WTC11 (cell line): ENCODE measurements at regions not wholly inside any gene's neighbourhood (a gene's known extent, or its start where the extent isn't known, plus 50 kb on each side); places are given as distances from the start of the nearest gene placed in this dataset.

Source experiments
- ATAC-seq: fragments of 200-7000 bp; cut with Tn5 transposase; 2 replicates; pipeline ENCODE4 v1.10.0; 2021; ENCODE audit warnings: mild to moderate bottlenecking, moderate library complexity
- CTCF ChIA-PET: fragments of 300-600 bp; sonication (Branson Sonifier 250); formaldehyde crosslinking; loops from one replicate; lab custom pipeline; 2021; ENCODE audit warnings: antibody characterized with exemption; lab: Charles Lee
- POLR2A ChIA-PET: fragments of 350-600 bp; sonication (Branson Sonifier 250); formaldehyde crosslinking; loops from one replicate; lab custom pipeline; 2021; ENCODE audit warnings: antibody characterized with exemption; lab: Charles Lee
- DNase-seq: peaks from one replicate; pipeline ENCODE4 v3.0.0; 2021; ENCODE audit warnings: low spot score
- H3K27ac Mint-ChIP-seq: 2 replicates; pipeline ENCODE4 v1.8.0; 2021; ENCODE audit warnings: mixed read lengths
- H3K27me3 Mint-ChIP-seq: 2 replicates; pipeline ENCODE4 v1.8.0; 2021; ENCODE audit warnings: low read depth, mild to moderate bottlenecking, moderate library complexity, mixed read lengths
- H3K36me3 Mint-ChIP-seq: 2 replicates; pipeline ENCODE4 v1.8.0; 2021; ENCODE audit warnings: mixed read lengths
- H3K4me1 Mint-ChIP-seq: 2 replicates; pipeline ENCODE4 v1.8.0; 2022; ENCODE audit warnings: mixed read lengths
- H3K4me3 Mint-ChIP-seq: 2 replicates; pipeline ENCODE4 v1.8.0; 2021; ENCODE audit warnings: mild to moderate bottlenecking, moderate library complexity, mixed read lengths
- H3K9me3 Mint-ChIP-seq: 2 replicates; pipeline ENCODE4 v1.8.0; 2021; ENCODE audit warnings: mixed read lengths
- ATF1 ChIP-seq: sonication (generic); formaldehyde crosslinking; IDR thresholded peaks from 2 replicates; pipeline ENCODE4 v1.8.1; 2023; ENCODE audit warnings: mild to moderate bottlenecking, moderate library complexity, missing genetic modification reagents
- ATF6 ChIP-seq: sonication (generic); formaldehyde crosslinking; IDR thresholded peaks from 2 replicates; pipeline ENCODE4 v1.8.1; 2023; ENCODE audit warnings: mild to moderate bottlenecking, missing genetic modification reagents
- ELF4 ChIP-seq: sonication (generic); formaldehyde crosslinking; IDR thresholded peaks from 2 replicates; pipeline ENCODE4 v1.8.1; 2022; ENCODE audit warnings: low read depth, mild to moderate bottlenecking, moderate library complexity, missing genetic modification reagents
- EMX1 ChIP-seq: fragments of 250-450 bp; sonication (Bioruptor Pico); IDR thresholded peaks from 2 replicates; pipeline ENCODE4 v1.8.0; 2021; ENCODE audit warnings: mild to moderate bottlenecking
- FOXJ3 ChIP-seq: sonication (generic); formaldehyde crosslinking; IDR thresholded peaks from 2 replicates; pipeline ENCODE4 v1.9.0; 2021; ENCODE audit warnings: missing genetic modification reagents, mild to moderate bottlenecking, borderline replicate concordance
- FOXP1 ChIP-seq: sonication (generic); formaldehyde crosslinking; IDR thresholded peaks from 2 replicates; pipeline ENCODE4 v1.8.0; 2022; ENCODE audit warnings: missing genetic modification reagents, mild to moderate bottlenecking, moderate library complexity, borderline replicate concordance
- JAZF1 ChIP-seq: fragments of 250-450 bp; sonication (Bioruptor Pico); IDR thresholded peaks from 2 replicates; pipeline ENCODE4 v1.9.0; 2021; ENCODE audit warnings: moderate library complexity, mild to moderate bottlenecking, inconsistent platforms
- JUN ChIP-seq: sonication (generic); formaldehyde crosslinking; IDR thresholded peaks from 2 replicates; pipeline ENCODE4 v1.8.0; 2023; ENCODE audit warnings: mild to moderate bottlenecking, missing genetic modification reagents
- KAT7 ChIP-seq: sonication (generic); formaldehyde crosslinking; IDR thresholded peaks from 2 replicates; pipeline ENCODE4 v1.8.1; 2023; ENCODE audit warnings: missing genetic modification reagents, mild to moderate bottlenecking, borderline replicate concordance
- MXD4 ChIP-seq: fragments of 250-450 bp; sonication (Bioruptor Pico); IDR thresholded peaks from 2 replicates; pipeline ENCODE4 v1.8.0; 2021; ENCODE audit warnings: mild to moderate bottlenecking, moderate library complexity, borderline replicate concordance
- NR1H2 ChIP-seq: sonication (generic); formaldehyde crosslinking; IDR thresholded peaks from 2 replicates; pipeline ENCODE4 v1.9.0; 2021; ENCODE audit warnings: mild to moderate bottlenecking, moderate library complexity, missing genetic modification reagents
- OVOL2 ChIP-seq: fragments of 250-450 bp; sonication (Bioruptor Pico); IDR thresholded peaks from 2 replicates; pipeline ENCODE4 v1.9.0; 2021; ENCODE audit warnings: mild to moderate bottlenecking, borderline replicate concordance
- TCF7 ChIP-seq: sonication (generic); formaldehyde crosslinking; IDR thresholded peaks from 2 replicates; pipeline ENCODE4 v1.8.0; 2022; ENCODE audit warnings: mild to moderate bottlenecking, low read depth, missing genetic modification reagents, moderate library complexity
- TEAD1 ChIP-seq: sonication (generic); formaldehyde crosslinking; IDR thresholded peaks from 2 replicates; pipeline ENCODE4 v1.8.0; 2022; ENCODE audit warnings: mild to moderate bottlenecking, missing genetic modification reagents
- USF1 ChIP-seq: sonication (generic); formaldehyde crosslinking; IDR thresholded peaks from 2 replicates; pipeline ENCODE4 v1.8.0; 2022; ENCODE audit warnings: mild to moderate bottlenecking, missing genetic modification reagents
- USF2 ChIP-seq: sonication (generic); formaldehyde crosslinking; IDR thresholded peaks from 2 replicates; pipeline ENCODE4 v1.8.1; 2023; ENCODE audit warnings: mild to moderate bottlenecking, missing genetic modification reagents, moderate library complexity
- ZMAT4 ChIP-seq: fragments of 250-450 bp; sonication (Bioruptor Pico); IDR thresholded peaks from 2 replicates; pipeline ENCODE4 v1.9.0; 2021; ENCODE audit warnings: mild to moderate bottlenecking
- ZNF232 ChIP-seq: sonication (generic); formaldehyde crosslinking; IDR thresholded peaks from 2 replicates; pipeline ENCODE4 v1.8.0; 2022; ENCODE audit warnings: mild to moderate bottlenecking, missing genetic modification reagents
- ZNF263 ChIP-seq: sonication (generic); formaldehyde crosslinking; IDR thresholded peaks from 2 replicates; pipeline ENCODE4 v1.8.1; 2022; ENCODE audit warnings: low read depth, mild to moderate bottlenecking, moderate library complexity, missing genetic modification reagents
- ZNF532 ChIP-seq: fragments of 250-450 bp; sonication (Bioruptor Pico); IDR thresholded peaks from 2 replicates; pipeline ENCODE4 v1.9.0; 2021; ENCODE audit warnings: mild to moderate bottlenecking, borderline replicate concordance
- ZSCAN18 ChIP-seq: fragments of 250-450 bp; sonication (Bioruptor Pico); IDR thresholded peaks from 2 replicates; pipeline ENCODE4 v2.1.2; 2022; ENCODE audit warnings: mild to moderate bottlenecking, moderate library complexity
- TF ChIP-seq, protein P1 (sequence below): sonication (generic); formaldehyde crosslinking; IDR thresholded peaks from 2 replicates; pipeline ENCODE4 v1.8.1; 2022; ENCODE audit warnings: low read depth, mild to moderate bottlenecking, moderate library complexity, missing genetic modification reagents, borderline replicate concordance

DNA sequence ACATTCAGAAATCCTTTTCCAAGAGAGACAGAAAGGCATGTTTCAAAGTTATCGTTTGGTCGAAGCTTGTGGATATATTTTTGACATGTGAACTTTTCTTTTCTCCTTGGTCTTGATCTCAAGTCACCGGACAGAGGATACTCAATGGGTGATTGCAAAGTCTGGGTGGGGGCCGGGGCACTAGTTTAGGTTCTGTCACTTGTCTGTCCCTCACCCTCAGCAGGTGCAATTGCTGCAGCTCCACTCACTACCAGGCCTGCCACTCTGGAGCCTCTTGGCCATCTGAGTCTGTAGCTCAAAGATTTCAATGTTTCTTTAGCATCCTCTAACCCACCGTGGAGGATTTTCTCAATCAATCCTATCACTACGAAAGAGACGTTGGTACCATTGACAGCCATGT, 246.0 kb upstream of the C1orf174 start (continued):
- TF ChIP-seq ZNF532 (no peak), ELF4 (CRISPR knock-in tag) (no peak), ATF1 (CRISPR knock-in tag) (no peak)

DNA sequence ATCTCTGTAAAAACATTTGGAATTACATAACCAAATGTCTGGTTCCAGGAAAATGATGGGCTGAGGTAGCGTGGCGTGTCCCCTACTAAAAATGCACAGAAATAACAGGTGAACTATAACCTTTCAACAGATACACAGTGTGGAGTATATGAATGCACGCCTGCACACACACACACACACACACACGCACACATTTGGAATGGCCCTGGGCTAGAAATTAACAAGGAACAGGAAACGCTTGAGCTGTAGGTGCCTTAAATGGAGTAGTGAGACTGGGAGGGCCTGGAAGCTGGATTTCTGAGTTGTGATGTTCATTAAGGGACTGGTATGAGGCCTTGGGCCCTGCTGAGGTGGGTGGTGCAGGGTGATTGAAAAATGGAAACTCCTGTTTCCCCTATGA, 246.5 kb upstream of the C1orf174 start:
- ChIA-PET POLR2A (no interaction called here), CTCF (no interaction called here)
- H3K27ac Mint-ChIP-seq, result no peak overlapping the region
- H3K9me3 Mint-ChIP-seq, result peaks cover 31% of the 10 kb centered on the region
- H3K36me3 Mint-ChIP-seq, result peaks cover 60% of the 10 kb centered on the region
- H3K27me3 Mint-ChIP-seq, result peaks cover 20% of the 10 kb centered on the region
- no peaks in the 10 kb centered on the region for H3K4me1 Mint-ChIP-seq
- H3K4me3 Mint-ChIP-seq, result no peak overlapping the region
- TF ChIP-seq JUN, result no peak
- TF ChIP-seq ZSCAN18 (CRISPR knock-in tag), result no peak
- no peak for TF ChIP-seq ATF6 (CRISPR knock-in tag)
- no peak for TF ChIP-seq FOXJ3 (CRISPR knock-in tag)
- no peak for TF ChIP-seq OVOL2 (CRISPR knock-in tag)
- TF ChIP-seq, protein P1, sequence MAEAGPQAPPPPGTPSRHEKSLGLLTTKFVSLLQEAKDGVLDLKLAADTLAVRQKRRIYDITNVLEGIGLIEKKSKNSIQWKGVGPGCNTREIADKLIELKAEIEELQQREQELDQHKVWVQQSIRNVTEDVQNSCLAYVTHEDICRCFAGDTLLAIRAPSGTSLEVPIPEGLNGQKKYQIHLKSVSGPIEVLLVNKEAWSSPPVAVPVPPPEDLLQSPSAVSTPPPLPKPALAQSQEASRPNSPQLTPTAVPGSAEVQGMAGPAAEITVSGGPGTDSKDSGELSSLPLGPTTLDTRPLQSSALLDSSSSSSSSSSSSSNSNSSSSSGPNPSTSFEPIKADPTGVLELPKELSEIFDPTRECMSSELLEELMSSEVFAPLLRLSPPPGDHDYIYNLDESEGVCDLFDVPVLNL (CRISPR knock-in tag), result no peak
- TF ChIP-seq KAT7, result no peak
- TF ChIP-seq USF2 (CRISPR knock-in tag), result no peak
- TF ChIP-seq JAZF1 (CRISPR knock-in tag), result no peak
- TF ChIP-seq MXD4, result no peak
- TF ChIP-seq TEAD1 (CRISPR knock-in tag), result no peak
- TF ChIP-seq NR1H2 (CRISPR knock-in tag), result no peak
- TF ChIP-seq EMX1 (CRISPR knock-in tag), result no peak
- no peak for TF ChIP-seq TCF7 (CRISPR knock-in tag)
- TF ChIP-seq USF1 (CRISPR knock-in tag), result no peak
- TF ChIP-seq ZNF263, result no peak
- no peak for TF ChIP-seq ZMAT4 (CRISPR knock-in tag)
- no peak for TF ChIP-seq FOXP1
- no peak for TF ChIP-seq ZNF232 (CRISPR knock-in tag)
- ATAC-seq (no peak), DNase-seq (no peak)
